MCF 10A (cell line): ENCODE measurements at regions not wholly inside any gene's neighbourhood (a gene's known extent, or its start where the extent isn't known, plus 50 kb on each side); places are given as distances from the start of the nearest gene placed in this dataset.

Source experiments
- BruUV-seq: library from RNA; stranded (reverse); fragments of 400-500 nt; replicated peaks from 2 replicates; lab custom pipeline; 2021; lab: Mats Ljungman, UMichigan
- CTCF ChIA-PET: fragments of 300-600 bp; sonication (Branson Sonifier 250); formaldehyde crosslinking; extraction: SDS; loops from one replicate; lab custom pipeline; 2021; ENCODE audit warnings: antibody characterized with exemption, inconsistent platforms; lab: Yijun Ruan, JAX
- POLR2A ChIA-PET: fragments of 300-600, 350-650 bp; sonication (Branson Sonifier 250); formaldehyde crosslinking; extraction: SDS; loops from one replicate; lab custom pipeline; 2020; ENCODE audit warnings: antibody characterized with exemption, inconsistent platforms; lab: Yijun Ruan, JAX
- DNase-seq: peaks from one replicate; pipeline ENCODE4 v3.0.0-alpha.2; 2018; ENCODE audit not compliant: unreplicated experiment
- H3K27ac Mint-ChIP-seq: one replicate; pipeline ENCODE4 v1.8.0; 2022; ENCODE audit warnings: mild to moderate bottlenecking, low read depth, mixed read lengths; ENCODE audit not compliant: unreplicated experiment
- H3K27me3 Mint-ChIP-seq: one replicate; pipeline ENCODE4 v1.8.0; 2022; ENCODE audit warnings: mixed read lengths; ENCODE audit not compliant: insufficient read depth, unreplicated experiment
- H3K36me3 Mint-ChIP-seq: one replicate; pipeline ENCODE4 v1.8.0; 2022; ENCODE audit warnings: mild to moderate bottlenecking, moderate library complexity, mixed read lengths; ENCODE audit not compliant: insufficient read depth, unreplicated experiment
- H3K4me1 Mint-ChIP-seq: one replicate; pipeline ENCODE4 v1.8.0; 2022; ENCODE audit warnings: mixed read lengths; ENCODE audit not compliant: insufficient read depth, unreplicated experiment
- H3K4me3 Mint-ChIP-seq: one replicate; pipeline ENCODE4 v1.8.0; 2022; ENCODE audit warnings: mild to moderate bottlenecking, moderate library complexity, mixed read lengths; ENCODE audit not compliant: unreplicated experiment
- H3K9me3 Mint-ChIP-seq: one replicate; pipeline ENCODE4 v1.8.0; 2022; ENCODE audit warnings: mixed read lengths; ENCODE audit not compliant: unreplicated experiment
- CTCF ChIP-seq: fragments of 200-600 bp; IDR thresholded peaks from one replicate; pipeline ENCODE4 v1.8.0; 2022; ENCODE audit warnings: antibody characterized with exemption, mild to moderate bottlenecking; ENCODE audit not compliant: unreplicated experiment
- intact Hi-C: fragments of 100-400 bp; cut with micrococcal nuclease; formaldehyde crosslinking; loops from 2 replicates; pipeline ENCODE4 v1.14.1; 2022

- no peaks in the 10 kb centered on the region for H3K9me3 Mint-ChIP-seq
- no peak overlapping the region for H3K27ac Mint-ChIP-seq
- H3K36me3 Mint-ChIP-seq: no peaks in the 10 kb centered on the region
- no peak for DNase-seq
- TF ChIP-seq CTCF: no peak
- ChIA-PET POLR2A (no interaction called here), CTCF (no interaction called here)
- no peak overlapping the region for H3K4me3 Mint-ChIP-seq
- no peaks in the 10 kb centered on the region for H3K4me1 Mint-ChIP-seq
- no peaks in the 10 kb centered on the region for H3K27me3 Mint-ChIP-seq
- intact Hi-C loops: no loop called here
- no TSS peak for BruUV-seq
Observed at GRCh38 chr1:73766786-73767348, 431.1 kb downstream of the LRRIQ3 start.

- intact Hi-C loops: no loop called here
Observed at GRCh38 chr1:73765551-73766233, 432.3 kb downstream of the LRRIQ3 start.

GRCh38 chr1:73761559-73761958 is 436.4 kb downstream of the LRRIQ3 start:
- no peak for DNase-seq
- no TSS peak for BruUV-seq
- no peaks in the 10 kb centered on the region for H3K9me3 Mint-ChIP-seq
- CTCF ChIA-PET: no interaction called here
- no peak for TF ChIP-seq CTCF
- no peaks in the 10 kb centered on the region for H3K36me3 Mint-ChIP-seq
- no peak overlapping the region for H3K4me3 Mint-ChIP-seq
- POLR2A ChIA-PET: no interaction called here
- intact Hi-C loops: no loop called here
- no peak overlapping the region for H3K27ac Mint-ChIP-seq
- H3K4me1 Mint-ChIP-seq: no peaks in the 10 kb centered on the region
- no peaks in the 10 kb centered on the region for H3K27me3 Mint-ChIP-seq

More at GRCh38 chr1:73765551-73766233, 432.3 kb downstream of the LRRIQ3 start:
- DNase-seq: no peak
- TF ChIP-seq CTCF: no peak
- Mint-ChIP-seq H3K4me1 (no peaks in the 10 kb centered on the region), H3K36me3 (no peaks in the 10 kb centered on the region), H3K27ac (no peak overlapping the region), H3K27me3 (no peaks in the 10 kb centered on the region), H3K9me3 (no peaks in the 10 kb centered on the region), H3K4me3 (no peak overlapping the region)
- POLR2A ChIA-PET: no interaction called here
- no TSS peak for BruUV-seq
- CTCF ChIA-PET: interaction anchor here (0.7 kb wide), 1 partner anchor 113 kb away, joined by 3 read pairs; no protein-coding TSS in a partner anchor

GRCh38 chr1:73759011-73759410 is 439.0 kb downstream of the LRRIQ3 start:
- no peaks in the 10 kb centered on the region for H3K36me3 Mint-ChIP-seq
- no peak for TF ChIP-seq CTCF
- H3K4me1 Mint-ChIP-seq: no peaks in the 10 kb centered on the region
- ChIA-PET CTCF (interaction anchor here (0.7 to 1.0 kb wide), 2 partner anchors 13 to 22 kb away, joined by 3 to 4 read pairs; no protein-coding TSS in a partner anchor), POLR2A (no interaction called here)
- no peak overlapping the region for H3K27ac Mint-ChIP-seq
- no peak for DNase-seq
- H3K9me3 Mint-ChIP-seq: no peaks in the 10 kb centered on the region
- no peak overlapping the region for H3K4me3 Mint-ChIP-seq
- BruUV-seq: no TSS peak
- intact Hi-C loops: no loop called here
- H3K27me3 Mint-ChIP-seq: no peaks in the 10 kb centered on the region
